ENCODE measurements at regions not wholly inside any gene's neighbourhood (a gene's known extent, or its start where the extent isn't known, plus 50 kb on each side); places are given as distances from the start of the nearest gene placed in this dataset.

DNA sequence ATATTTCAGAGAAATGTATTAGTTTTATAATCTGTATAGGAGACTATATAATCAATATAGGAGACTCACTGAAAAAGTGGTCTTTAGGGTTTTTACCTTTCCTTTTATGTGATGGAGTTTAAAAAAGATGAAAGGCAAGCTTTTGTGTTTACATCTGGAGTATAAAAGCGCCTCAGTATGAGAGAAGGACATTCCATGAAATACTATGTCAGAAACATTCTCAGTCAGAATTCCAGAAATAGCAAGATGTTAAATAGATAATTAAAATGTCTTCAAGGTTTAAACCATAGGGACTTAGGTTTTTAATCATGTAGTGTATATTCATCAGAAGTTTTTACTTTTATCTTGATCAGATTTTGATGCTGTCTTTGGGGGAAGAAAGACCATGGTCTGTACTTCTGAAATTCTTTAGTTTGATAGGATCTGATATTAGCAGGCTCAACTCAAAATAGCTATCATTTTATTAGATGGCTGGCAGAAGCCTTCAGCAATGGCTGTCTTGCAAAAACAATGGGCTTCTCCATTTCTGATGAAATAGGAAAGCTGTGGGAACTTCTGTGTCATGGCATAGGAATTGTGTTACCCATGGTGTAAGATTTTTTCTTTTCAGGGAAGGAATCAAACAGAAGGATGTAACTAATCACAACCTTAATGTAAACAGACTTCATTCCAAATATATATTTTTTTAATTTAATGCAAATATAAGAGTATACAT, 209.6 kb upstream of the PLSCR5 start:
- TF ChIP-seq, protein P1, sequence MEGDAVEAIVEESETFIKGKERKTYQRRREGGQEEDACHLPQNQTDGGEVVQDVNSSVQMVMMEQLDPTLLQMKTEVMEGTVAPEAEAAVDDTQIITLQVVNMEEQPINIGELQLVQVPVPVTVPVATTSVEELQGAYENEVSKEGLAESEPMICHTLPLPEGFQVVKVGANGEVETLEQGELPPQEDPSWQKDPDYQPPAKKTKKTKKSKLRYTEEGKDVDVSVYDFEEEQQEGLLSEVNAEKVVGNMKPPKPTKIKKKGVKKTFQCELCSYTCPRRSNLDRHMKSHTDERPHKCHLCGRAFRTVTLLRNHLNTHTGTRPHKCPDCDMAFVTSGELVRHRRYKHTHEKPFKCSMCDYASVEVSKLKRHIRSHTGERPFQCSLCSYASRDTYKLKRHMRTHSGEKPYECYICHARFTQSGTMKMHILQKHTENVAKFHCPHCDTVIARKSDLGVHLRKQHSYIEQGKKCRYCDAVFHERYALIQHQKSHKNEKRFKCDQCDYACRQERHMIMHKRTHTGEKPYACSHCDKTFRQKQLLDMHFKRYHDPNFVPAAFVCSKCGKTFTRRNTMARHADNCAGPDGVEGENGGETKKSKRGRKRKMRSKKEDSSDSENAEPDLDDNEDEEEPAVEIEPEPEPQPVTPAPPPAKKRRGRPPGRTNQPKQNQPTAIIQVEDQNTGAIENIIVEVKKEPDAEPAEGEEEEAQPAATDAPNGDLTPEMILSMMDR (IDR thresholded peaks at IDR 0.05; ENCODE audit: low read depth, low read length, poor library complexity, severe bottlenecking): no peak
- no peak for TF ChIP-seq EZH2phosphoT487 (IDR thresholded peaks at IDR 0.05; ENCODE audit: borderline replicate concordance, low read length)

Measured in DOHH2 (cell line).